GM12891 (cell line): ENCODE measurements at regions not wholly inside any gene's neighbourhood (a gene's known extent, or its start where the extent isn't known, plus 50 kb on each side); places are given as distances from the start of the nearest gene placed in this dataset.

Source experiments
- PAX5 ChIP-seq: IDR thresholded peaks from 2 replicates; pipeline ENCODE4 v1.6.1; 2011; ENCODE audit warnings: low read length, moderate library complexity, mild to moderate bottlenecking; ENCODE audit not compliant: insufficient read depth, severe bottlenecking
- POLR2A ChIP-seq: IDR thresholded peaks from 2 replicates; pipeline ENCODE4 v1.6.1; 2011; ENCODE audit warnings: low read depth, low read length, control low read depth
- POLR2AphosphoS5 ChIP-seq: IDR thresholded peaks from 2 replicates; pipeline ENCODE4 v1.6.1; 2011; ENCODE audit warnings: low read depth, low read length, control low read depth
- SPI1 ChIP-seq: IDR thresholded peaks from 2 replicates; pipeline ENCODE4 v1.6.1; 2011; ENCODE audit warnings: low read depth, low read length, control low read depth
- TAF1 ChIP-seq: IDR thresholded peaks from 2 replicates; pipeline ENCODE4 v1.6.1; 2011; ENCODE audit warnings: low read depth, low read length, control low read depth

DNA sequence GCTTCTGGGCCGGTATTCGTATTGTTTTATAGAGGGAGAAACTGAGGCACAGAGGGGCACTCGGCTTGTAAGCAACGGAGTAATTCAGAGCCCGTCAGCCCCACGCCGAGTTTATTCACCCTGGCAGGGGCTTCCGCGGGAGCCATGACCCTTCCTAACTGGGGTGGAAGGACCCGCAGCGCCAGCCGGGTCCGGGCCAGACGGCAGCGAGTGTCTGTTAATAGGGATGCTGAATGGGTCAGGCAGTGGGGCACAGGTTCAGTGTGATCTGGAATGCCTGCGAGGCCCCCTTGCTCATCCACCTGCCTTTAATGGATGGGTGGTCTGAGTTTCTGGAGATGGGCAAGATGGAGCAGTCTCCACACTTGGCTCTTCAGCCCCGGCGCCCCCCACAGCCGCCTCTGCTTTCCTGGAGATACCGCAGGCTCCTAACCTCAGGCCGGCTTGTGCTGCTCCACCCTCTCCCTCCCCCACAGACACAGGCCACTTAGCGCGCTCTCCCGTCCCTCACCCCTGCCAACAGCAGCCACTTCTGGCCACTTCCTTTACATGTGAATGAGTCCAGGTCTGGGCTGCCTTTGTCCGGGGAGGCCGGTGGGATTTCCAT is 147.1 kb downstream of the ERCC6L2 start:
- TF ChIP-seq POLR2A (no peak), POLR2AphosphoS5 (no peak), TAF1 (no peak), PAX5 (no peak), SPI1 (no peak)
